ENCODE measurements at regions not wholly inside any gene's neighbourhood (a gene's known extent, or its start where the extent isn't known, plus 50 kb on each side); places are given as distances from the start of the nearest gene placed in this dataset.

DNA sequence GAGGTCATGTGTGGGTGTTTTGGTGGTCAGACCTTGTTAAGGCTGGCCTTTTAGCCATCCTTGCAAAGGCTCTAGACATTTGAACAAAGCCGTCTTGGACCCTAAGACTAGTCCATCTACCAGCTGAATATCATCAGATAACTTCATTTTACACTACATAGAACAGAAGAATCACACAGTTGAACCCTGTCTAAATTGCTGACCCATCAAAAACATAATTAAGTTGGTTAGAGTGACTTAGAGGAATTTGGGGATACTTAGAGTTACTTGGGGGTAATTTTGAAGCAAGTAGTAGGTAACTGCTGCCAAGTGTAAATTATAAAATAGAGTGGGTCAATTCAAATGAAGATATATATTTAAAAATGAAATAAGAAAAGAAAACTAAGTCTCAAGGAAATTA is 102.9 kb upstream of the ADGRL4 start:
- no peaks in the 10 kb centered on the region for H3K27me3 ChIP-seq (ENCODE audit: control insufficient read depth in 1 of 2, insufficient read depth in 2 of 2, low read length in 2 of 2)
- H3K4me1 ChIP-seq (ENCODE audit: insufficient read depth, low read length) = no peaks in the 10 kb centered on the region
- ChIA-PET POLR2A (no interaction called here), CTCF (ENCODE audit: low intra/inter-chr PET ratio, low total read pairs) (no interaction called here)
- no peak overlapping the region for H3K4me3 ChIP-seq (replicated peaks in 1 of 3; ENCODE audit: insufficient read depth in 1 of 3, low read depth in 2 of 3, low read length in 3 of 3)
- no TSS peak for BruUV-seq (replicated peaks)
- intact Hi-C loops (cut with micrococcal nuclease; ENCODE audit: unreplicated experiment) (no loop called here), in situ Hi-C loops (cut with HindIII; ENCODE audit: extremely low pct_ligation_motif_present, low pct_unique_long_range_greater_than_20kb) (no loop called here)
- H3K9ac ChIP-seq (ENCODE audit: insufficient read depth, low read depth, low read length) = no peak overlapping the region
- peaks cover 84% of the 10 kb centered on the region for H3K9me3 ChIP-seq (ENCODE audit: low read length)
- no peak overlapping the region for H2AFZ ChIP-seq (ENCODE audit: low read length)
- H3K79me2 ChIP-seq (ENCODE audit: insufficient read depth, low read length) = no peaks in the 10 kb centered on the region
- no peaks in the 10 kb centered on the region for H4K20me1 ChIP-seq (ENCODE audit: insufficient read depth, low read length)
- FAIRE-seq (no peak), ATAC-seq (no peak), DNase-seq (ENCODE audit: low spot score) (no peak)
- TF ChIP-seq MAFK (conservative IDR thresholded peaks at IDR 0.05 in 1 of 2, IDR thresholded peaks at IDR 0.05 in 1 of 2; ENCODE audit: low read length in 2 of 2) (peak; percentile 87 to 95), MAFF (IDR thresholded peaks at IDR 0.05; ENCODE audit: low read depth, low read length) (peak; percentile 91)
- TF ChIP-seq, protein P1, sequence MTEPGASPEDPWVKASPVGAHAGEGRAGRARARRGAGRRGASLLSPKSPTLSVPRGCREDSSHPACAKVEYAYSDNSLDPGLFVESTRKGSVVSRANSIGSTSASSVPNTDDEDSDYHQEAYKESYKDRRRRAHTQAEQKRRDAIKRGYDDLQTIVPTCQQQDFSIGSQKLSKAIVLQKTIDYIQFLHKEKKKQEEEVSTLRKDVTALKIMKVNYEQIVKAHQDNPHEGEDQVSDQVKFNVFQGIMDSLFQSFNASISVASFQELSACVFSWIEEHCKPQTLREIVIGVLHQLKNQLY (CRISPR knock-in tag; IDR thresholded peaks at IDR 0.05) = no peak
- no peak overlapping the region for H3K27ac ChIP-seq (ENCODE audit: extremely low read length, insufficient read depth, low read length)
- WGBS (ENCODE audit: low lambda C conversion rate) = 0% methylated on average over 1 of the region's 1 CpG
- no peak overlapping the region for H3K4me2 ChIP-seq (ENCODE audit: low read depth, low read length)
- no peaks in the 10 kb centered on the region for H3K36me3 ChIP-seq (replicated peaks in 1 of 2; ENCODE audit: control insufficient read depth in 1 of 2, insufficient read depth in 2 of 2, low read length in 2 of 2)

DNA sequence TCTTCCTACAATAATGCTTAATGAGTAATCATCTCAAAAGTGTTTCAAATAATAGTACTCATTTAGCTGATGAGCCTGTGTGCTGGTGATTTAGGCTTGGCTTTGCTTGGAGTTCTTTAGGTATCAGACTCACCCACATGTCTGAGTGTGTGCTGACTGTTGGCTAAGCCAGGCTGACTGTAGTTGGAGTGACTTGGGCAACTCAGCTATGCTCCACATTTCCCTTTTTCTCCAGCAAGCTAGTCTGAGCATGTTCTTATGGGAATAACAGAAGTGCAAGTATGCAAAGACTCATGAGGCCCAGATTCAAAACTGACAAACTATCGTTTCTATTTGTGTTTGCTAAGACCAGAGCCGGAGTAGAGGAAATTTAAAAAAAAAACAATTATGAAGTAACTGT is 99.0 kb upstream of the ADGRL4 start:
- H3K4me1 ChIP-seq (ENCODE audit: insufficient read depth, low read length) = no peaks in the 10 kb centered on the region
- intact Hi-C loops (cut with micrococcal nuclease; ENCODE audit: unreplicated experiment) = no loop called here
- no peaks in the 10 kb centered on the region for H3K27me3 ChIP-seq (ENCODE audit: control insufficient read depth in 1 of 2, insufficient read depth in 2 of 2, low read length in 2 of 2)
- WGBS (ENCODE audit: low lambda C conversion rate) = 2% methylated on average over 2 of the region's 2 CpGs
- ChIA-PET POLR2A (no interaction called here), CTCF (ENCODE audit: low intra/inter-chr PET ratio, low total read pairs) (no interaction called here)
- no peaks in the 10 kb centered on the region for H3K79me2 ChIP-seq (ENCODE audit: insufficient read depth, low read length)
- no peak overlapping the region for H2AFZ ChIP-seq (ENCODE audit: low read length)
- no peaks in the 10 kb centered on the region for H3K36me3 ChIP-seq (replicated peaks in 1 of 2; ENCODE audit: control insufficient read depth in 1 of 2, insufficient read depth in 2 of 2, low read length in 2 of 2)
- BruUV-seq (replicated peaks) = no TSS peak
- H3K4me3 ChIP-seq (replicated peaks in 1 of 3; ENCODE audit: insufficient read depth in 1 of 3, low read depth in 2 of 3, low read length in 3 of 3) = no peak overlapping the region
- no peak overlapping the region for H3K4me2 ChIP-seq (ENCODE audit: low read depth, low read length)
- no peak overlapping the region for H3K27ac ChIP-seq (ENCODE audit: extremely low read length, insufficient read depth, low read length)
- ATAC-seq (no peak), FAIRE-seq (no peak), DNase-seq (ENCODE audit: low spot score) (no peak)
- H3K9ac ChIP-seq (ENCODE audit: insufficient read depth, low read depth, low read length) = no peak overlapping the region
- peaks cover 69% of the 10 kb centered on the region for H3K9me3 ChIP-seq (ENCODE audit: low read length)
- in situ Hi-C loops (cut with HindIII; ENCODE audit: extremely low pct_ligation_motif_present, low pct_unique_long_range_greater_than_20kb) = no loop called here
- no peaks in the 10 kb centered on the region for H4K20me1 ChIP-seq (ENCODE audit: insufficient read depth, low read length)
- TF ChIP-seq, protein P2, sequence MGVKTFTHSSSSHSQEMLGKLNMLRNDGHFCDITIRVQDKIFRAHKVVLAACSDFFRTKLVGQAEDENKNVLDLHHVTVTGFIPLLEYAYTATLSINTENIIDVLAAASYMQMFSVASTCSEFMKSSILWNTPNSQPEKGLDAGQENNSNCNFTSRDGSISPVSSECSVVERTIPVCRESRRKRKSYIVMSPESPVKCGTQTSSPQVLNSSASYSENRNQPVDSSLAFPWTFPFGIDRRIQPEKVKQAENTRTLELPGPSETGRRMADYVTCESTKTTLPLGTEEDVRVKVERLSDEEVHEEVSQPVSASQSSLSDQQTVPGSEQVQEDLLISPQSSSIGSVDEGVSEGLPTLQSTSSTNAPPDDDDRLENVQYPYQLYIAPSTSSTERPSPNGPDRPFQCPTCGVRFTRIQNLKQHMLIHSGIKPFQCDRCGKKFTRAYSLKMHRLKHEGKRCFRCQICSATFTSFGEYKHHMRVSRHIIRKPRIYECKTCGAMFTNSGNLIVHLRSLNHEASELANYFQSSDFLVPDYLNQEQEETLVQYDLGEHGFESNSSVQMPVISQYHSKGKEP (CRISPR knock-in tag; IDR thresholded peaks at IDR 0.05) = no peak
- TF ChIP-seq ZNF460 (CRISPR knock-in tag; IDR thresholded peaks at IDR 0.05; ENCODE audit: borderline replicate concordance) (no peak), FOXP1 (IDR thresholded peaks at IDR 0.05) (no peak), FOXP1 (CRISPR knock-in tag; IDR thresholded peaks at IDR 0.05) (no peak), ZNF446 (CRISPR knock-in tag; IDR thresholded peaks at IDR 0.05) (no peak), ZNF180 (CRISPR knock-in tag; IDR thresholded peaks at IDR 0.05; ENCODE audit: borderline replicate concordance, low read depth) (no peak), HHEX (CRISPR knock-in tag; IDR thresholded peaks at IDR 0.05) (no peak), MATR3 (CRISPR knock-in tag; IDR thresholded peaks at IDR 0.05) (no peak), NFYC (CRISPR knock-in tag; IDR thresholded peaks at IDR 0.05) (no peak), SMC3 (IDR thresholded peaks at IDR 0.05; ENCODE audit: low read length) (no peak), AKAP8 (CRISPR knock-in tag; IDR thresholded peaks at IDR 0.05) (no peak), PAF1 (CRISPR knock-in tag; IDR thresholded peaks at IDR 0.05) (no peak), ZBTB8A (CRISPR knock-in tag; IDR thresholded peaks at IDR 0.05; ENCODE audit: borderline replicate concordance, low read depth) (no peak)
- TF ChIP-seq, protein P3, sequence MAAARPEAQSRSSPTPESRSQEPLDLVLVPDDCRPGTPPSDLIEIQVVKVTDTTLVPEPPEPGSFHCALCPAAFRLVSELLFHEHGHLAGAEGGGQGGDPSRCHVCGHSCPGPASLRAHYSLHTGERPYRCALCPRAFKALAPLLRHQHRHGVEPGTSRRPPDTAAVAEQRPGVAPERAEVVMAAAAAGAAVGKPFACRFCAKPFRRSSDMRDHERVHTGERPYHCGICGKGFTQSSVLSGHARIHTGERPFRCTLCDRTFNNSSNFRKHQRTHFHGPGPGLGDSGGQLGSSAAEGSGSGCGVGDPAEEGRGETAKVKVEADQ (CRISPR knock-in tag; IDR thresholded peaks at IDR 0.05; ENCODE audit: borderline replicate concordance) = no peak
- TF ChIP-seq, protein P4, sequence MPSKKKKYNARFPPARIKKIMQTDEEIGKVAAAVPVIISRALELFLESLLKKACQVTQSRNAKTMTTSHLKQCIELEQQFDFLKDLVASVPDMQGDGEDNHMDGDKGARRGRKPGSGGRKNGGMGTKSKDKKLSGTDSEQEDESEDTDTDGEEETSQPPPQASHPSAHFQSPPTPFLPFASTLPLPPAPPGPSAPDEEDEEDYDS (CRISPR knock-in tag; IDR thresholded peaks at IDR 0.05) = no peak

Data from HepG2 (cell line).